ENCODE measurements at regions not wholly inside any gene's neighbourhood (a gene's known extent, or its start where the extent isn't known, plus 50 kb on each side); places are given as distances from the start of the nearest gene placed in this dataset.

- Histone ChIP-seq H3K36me3 (ENCODE audit: control insufficient read depth in 1 of 2, insufficient read depth in 2 of 2, low read length in 2 of 2) (no peaks in the 10 kb centered on the region), H3K27me3 (ENCODE audit: low read depth, low read length) (no peaks in the 10 kb centered on the region), H3K4me3 (ENCODE audit: low read depth in 1 of 2, low read length in 2 of 2) (no peak overlapping the region), H3K9me3 (ENCODE audit: control insufficient read depth in 1 of 2, low read length in 2 of 2) (no peaks in the 10 kb centered on the region), H3K4me1 (ENCODE audit: control insufficient read depth in 1 of 2, insufficient read depth in 2 of 2, low read length in 2 of 2) (no peaks in the 10 kb centered on the region), H3K27ac (ENCODE audit: low read length) (no peak overlapping the region)
Observed at GRCh38 chr1:171431994-171432393, 53.3 kb upstream of the PRRC2C start.

- Histone ChIP-seq H3K36me3 (ENCODE audit: control insufficient read depth in 1 of 2, insufficient read depth in 2 of 2, low read length in 2 of 2) (no peaks in the 10 kb centered on the region), H3K27me3 (ENCODE audit: low read depth, low read length) (no peaks in the 10 kb centered on the region), H3K27ac (ENCODE audit: low read length) (no peak overlapping the region), H3K4me1 (ENCODE audit: control insufficient read depth in 1 of 2, insufficient read depth in 2 of 2, low read length in 2 of 2) (no peaks in the 10 kb centered on the region), H3K9me3 (ENCODE audit: control insufficient read depth in 1 of 2, low read length in 2 of 2) (no peaks in the 10 kb centered on the region), H3K4me3 (ENCODE audit: low read depth in 1 of 2, low read length in 2 of 2) (no peak overlapping the region)
Observed at GRCh38 chr1:171432473-171432872, 52.9 kb upstream of the PRRC2C start.

GRCh38 chr1:171433451-171433850 lies 51.9 kb upstream of the PRRC2C start:
- Histone ChIP-seq H3K9me3 (ENCODE audit: control insufficient read depth in 1 of 2, low read length in 2 of 2) (no peaks in the 10 kb centered on the region), H3K4me1 (ENCODE audit: control insufficient read depth in 1 of 2, insufficient read depth in 2 of 2, low read length in 2 of 2) (no peaks in the 10 kb centered on the region), H3K27me3 (ENCODE audit: low read depth, low read length) (no peaks in the 10 kb centered on the region), H3K4me3 (ENCODE audit: low read depth in 1 of 2, low read length in 2 of 2) (no peak overlapping the region), H3K36me3 (ENCODE audit: control insufficient read depth in 1 of 2, insufficient read depth in 2 of 2, low read length in 2 of 2) (no peaks in the 10 kb centered on the region), H3K27ac (ENCODE audit: low read length) (no peak overlapping the region)

- Histone ChIP-seq H3K4me1 (ENCODE audit: control insufficient read depth in 1 of 2, insufficient read depth in 2 of 2, low read length in 2 of 2) (no peaks in the 10 kb centered on the region), H3K36me3 (ENCODE audit: control insufficient read depth in 1 of 2, insufficient read depth in 2 of 2, low read length in 2 of 2) (no peaks in the 10 kb centered on the region), H3K27ac (ENCODE audit: low read length) (peak overlapping the region; percentile 41), H3K4me3 (ENCODE audit: low read depth in 1 of 2, low read length in 2 of 2) (no peak overlapping the region), H3K9me3 (ENCODE audit: control insufficient read depth in 1 of 2, low read length in 2 of 2) (no peaks in the 10 kb centered on the region), H3K27me3 (ENCODE audit: low read depth, low read length) (no peaks in the 10 kb centered on the region)
Observed at GRCh38 chr1:171434717-171435346, 50.5 kb upstream of the PRRC2C start.

All from muscle layer of duodenum (tissue), 2 donors.